COR-L47 (cell line): ENCODE measurements at regions not wholly inside any gene's neighbourhood (a gene's known extent, or its start where the extent isn't known, plus 50 kb on each side); places are given as distances from the start of the nearest gene placed in this dataset.
"Not testable (repeated sequence)": the region's sequence is repeated elsewhere in the genome, so short reads cannot be mapped to it uniquely, and the experiment has no call there.

ENCODE experiments used
- DNase-seq: peaks from one replicate; lab custom pipeline; 2025; lab: John Stamatoyannopoulos, UW

DNA sequence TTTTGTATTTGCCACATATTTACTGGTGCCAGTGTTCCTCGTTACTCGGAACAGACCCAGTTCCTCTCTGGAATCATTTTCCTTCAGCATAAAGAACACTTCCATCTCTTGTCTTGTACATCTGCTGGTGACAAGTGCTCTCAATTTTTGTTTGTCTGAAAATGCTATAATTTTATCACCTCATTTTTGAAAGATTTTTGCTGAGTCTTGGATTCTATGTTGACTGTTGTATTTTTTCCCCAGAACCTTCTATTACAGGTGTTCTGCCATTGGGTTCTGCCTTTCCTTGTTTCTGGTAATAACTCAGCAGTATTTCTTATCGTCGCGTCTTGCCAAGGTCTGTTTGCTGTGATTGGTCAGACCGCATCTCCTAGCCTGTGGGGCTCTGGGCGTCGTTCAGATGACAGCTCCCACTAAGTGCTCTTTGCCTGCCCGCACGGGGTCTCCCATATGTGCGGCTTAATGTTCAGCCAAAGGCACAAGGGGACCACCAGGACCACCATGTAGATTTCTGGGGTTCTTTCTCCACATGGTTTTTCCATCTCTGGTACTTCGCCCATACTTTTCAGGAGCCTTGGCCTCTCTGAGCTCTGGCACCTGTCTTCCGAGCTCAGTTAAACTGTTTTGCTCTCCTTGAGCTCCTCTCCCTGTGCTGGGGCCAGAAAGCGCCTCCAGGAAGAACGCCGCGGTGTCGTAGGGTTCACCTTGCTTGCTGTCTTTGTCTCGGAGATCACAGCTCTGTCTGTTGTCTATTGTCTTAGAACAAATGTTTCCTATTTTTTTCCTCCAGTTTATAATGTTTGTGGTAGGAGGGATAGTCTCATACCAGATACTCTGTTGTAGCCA is 80.0 kb downstream of the METRNL start:
- no peak for DNase-seq

DNA sequence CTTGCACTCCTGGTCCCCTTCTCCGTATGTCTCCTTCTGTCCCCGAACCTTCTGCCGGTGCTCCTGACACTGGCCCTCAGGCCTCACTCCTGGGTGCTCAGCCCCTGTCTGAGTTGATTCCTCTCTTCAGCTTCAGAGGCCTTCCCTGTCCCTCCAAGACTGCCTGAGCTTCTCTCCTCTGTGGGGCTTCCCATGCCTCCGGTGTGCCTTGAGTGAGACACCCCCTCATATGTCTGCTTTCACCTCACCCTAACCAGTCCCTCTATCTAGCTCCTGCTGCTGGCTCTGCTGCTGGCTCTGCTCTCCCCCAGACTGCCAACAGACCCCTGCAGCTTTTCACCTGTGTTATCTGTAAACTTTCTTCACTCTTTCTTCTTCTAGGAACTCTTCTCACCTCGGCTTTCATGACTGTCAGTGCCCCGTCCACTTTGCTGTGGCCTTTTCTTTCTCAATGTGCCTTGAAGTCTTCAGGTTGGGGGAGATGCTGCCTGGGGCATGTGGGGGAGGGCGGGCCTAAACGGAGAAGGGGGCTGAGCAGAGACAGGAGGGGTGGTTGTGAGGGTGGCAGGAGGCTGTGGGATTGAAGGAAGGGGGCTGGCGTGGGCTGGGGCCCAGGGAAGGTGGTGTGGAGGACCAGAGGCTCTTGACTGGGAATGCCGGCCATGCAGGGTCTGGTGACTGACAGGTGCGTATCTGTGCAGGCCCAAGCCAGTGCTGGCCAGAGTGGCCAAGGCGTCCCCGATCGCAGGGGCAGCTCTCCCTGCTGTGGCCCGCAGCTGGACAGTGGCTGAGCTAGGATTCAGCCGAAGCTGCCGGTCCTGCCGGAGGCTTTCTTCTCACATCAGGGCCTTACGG is 81.3 kb downstream of the METRNL start:
- no peak for DNase-seq

DNA sequence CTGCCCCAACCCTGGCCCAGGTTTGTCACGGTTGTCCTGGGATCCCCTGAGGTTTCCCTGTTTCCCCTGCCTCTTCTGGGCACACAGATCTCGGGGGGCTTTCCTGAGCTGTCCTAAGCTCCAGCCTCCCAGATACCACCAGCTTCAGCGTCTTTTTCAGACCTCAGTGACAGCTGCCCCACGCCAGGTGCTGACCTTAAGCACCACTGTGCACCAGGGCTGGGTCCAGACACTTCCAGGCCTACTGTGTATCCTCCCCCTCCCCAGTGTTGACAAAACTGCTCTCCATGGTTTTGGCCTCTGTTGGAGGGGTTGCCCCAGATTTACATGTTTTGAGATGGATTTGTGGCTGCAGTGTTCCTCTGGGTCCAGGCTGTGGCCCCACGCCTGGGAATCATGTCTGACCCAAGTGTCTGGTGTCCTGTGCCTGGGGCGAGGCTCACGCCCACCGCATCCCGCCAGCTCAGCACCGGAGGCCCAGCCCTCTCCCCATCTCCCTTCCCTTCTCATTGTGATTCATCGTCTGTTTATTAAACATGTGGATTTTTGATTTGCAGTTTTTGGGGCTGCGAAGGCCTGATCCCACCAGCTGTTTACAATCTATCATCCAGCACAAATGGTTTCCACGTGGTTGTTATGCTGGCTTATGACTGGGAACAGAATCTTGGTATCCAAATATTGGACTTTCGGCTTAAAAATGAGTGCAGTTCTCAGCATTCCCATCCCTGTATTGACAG is 82.1 kb downstream of the METRNL start:
- DNase-seq = no peak

DNA sequence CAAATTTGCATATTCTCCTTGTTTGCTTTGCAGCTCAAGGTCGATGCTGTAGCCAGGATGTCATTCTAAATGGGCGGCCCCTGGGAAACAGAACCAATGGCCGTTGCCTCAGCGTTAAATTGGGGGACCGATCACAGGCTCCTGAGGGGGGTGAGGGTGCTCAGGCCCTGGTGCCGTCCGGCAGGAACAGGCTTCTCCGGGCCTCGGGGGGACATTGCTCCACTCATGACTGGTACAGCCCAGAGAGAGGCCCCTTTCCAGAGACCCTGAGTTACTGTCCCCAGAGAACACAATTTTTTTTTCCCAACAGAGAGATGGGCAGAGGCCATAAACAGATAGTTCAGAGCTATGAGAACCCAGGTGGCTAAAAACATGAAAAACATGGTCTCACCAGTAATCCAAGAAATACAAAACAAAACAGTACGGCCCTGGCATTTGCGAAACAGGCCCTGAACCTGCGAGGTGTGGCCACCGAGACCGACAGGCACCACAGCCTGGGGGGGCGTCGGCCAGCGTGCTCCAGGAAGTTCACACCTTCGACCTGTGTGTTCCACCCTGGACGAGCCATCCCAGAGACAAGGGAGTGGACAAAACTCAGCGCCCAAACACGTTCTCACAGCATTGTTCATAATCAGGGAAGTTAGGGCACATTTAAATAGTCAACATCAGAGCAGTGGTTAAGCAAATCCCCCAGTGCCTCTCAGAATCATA is 82.8 kb downstream of the METRNL start:
- DNase-seq = no peak

DNA sequence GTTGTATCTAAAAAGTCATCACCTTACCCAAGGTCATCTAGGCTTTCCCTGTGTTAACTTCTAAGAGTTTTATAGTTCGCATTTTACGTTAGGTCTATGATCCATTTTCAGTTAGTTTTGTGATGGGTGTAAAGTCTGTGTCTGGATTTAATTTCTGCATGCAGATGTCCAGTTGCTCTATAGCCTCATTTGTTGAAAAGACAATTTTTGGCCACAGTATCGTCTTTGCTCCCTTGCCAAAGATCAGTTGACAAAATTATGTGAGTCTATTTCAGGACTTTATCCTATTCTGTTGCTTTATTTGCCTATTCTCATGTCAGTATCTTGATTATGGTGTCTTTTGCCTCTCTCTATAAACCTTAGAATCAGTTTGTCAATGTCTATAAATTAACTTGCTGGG is 85.1 kb downstream of the METRNL start:
- no peak for DNase-seq

DNA sequence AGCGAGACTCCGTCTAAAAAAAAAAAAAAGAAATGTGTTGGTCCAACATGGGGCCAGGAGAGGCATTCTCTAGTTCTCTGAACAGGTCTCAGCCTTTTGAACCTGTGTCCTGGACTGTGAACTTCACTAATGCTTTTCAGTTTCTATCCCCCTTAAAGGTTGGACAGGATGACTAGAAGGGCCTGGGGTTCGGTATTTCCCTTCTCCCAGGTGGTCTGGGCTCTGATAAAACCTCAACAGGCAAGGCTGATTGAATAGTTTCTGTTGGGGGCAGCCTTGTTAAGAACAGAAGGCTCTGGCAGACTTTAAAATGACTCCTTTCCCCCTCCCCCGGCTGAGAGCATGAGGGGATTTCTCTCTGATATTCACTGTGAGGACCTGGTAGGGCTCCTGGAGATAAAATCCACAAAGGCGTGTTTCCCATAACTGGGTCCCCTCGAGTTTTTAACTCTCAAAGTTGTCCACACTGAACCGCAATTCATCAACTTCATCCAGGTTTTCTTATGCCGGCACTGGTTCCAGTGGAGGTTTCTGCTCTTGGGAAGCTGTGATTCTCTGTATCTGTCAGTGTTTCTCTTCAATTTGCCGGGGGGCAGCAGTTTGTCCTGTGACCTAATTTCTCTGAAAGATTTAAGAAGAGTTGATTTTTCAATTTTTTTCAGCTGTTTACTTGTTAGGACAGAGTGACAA is 91.3 kb downstream of the METRNL start:
- no peak for DNase-seq

DNA sequence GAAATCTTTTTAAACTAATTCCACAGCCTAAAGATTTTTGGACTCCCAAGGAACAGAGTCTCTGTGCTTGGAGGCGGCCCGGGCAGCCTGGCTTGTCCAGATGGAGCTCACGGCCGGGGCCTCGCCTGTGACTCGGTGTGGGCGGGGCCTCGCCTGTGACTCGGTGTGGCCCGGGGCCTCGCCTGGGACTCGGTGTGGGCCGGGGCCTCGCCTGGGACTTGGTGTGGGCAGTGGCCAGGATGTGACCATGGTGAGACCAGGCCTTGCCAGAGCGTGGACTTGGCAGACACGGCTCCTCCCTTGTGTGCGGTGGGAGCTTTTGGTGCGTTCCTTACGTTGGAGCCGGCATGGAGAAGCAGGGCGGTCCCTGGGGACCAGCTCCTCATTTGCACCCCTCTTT is 92.3 kb downstream of the METRNL start:
- DNase-seq = no peak

DNA sequence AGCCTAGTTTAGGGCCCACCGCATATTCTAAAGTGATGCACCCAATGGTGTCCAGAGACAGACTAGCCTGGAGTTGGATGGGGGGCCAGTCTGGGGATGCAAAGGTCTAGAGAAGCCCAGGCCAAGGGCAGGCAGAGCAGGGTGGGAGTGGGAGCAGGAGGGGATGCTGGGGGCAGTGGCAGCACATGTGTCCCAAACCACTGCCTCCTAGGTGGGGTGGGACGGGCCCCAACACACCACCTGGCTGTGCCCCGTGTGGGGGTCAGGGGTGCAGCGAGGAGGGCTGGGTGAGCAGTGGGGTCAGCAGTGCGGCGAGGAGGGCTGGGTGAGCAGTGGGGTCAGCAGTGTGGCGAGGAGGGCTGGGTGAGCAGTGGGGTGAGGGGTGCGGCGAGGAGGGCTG is 92.7 kb downstream of the METRNL start:
- DNase-seq = not testable (repeated sequence)

DNA sequence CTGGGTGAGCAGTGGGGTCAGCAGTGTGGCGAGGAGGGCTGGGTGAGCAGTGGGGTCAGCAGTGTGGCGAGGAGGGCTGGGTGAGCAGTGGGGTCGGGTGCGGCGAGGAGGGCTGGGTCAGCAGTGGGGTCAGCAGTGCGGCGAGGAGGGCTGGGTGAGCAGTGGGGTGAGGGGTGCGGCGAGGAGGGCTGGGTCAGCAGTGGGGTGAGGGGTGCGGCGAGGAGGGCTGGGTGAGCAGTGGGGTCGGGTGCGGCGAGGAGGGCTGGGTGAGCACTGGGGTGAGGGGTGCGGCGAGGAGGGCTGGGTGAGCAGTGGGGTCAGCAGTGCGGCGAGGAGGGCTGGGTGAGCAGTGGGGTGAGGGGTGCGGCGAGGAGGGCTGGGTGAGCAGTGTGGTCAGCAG is 93.2 kb downstream of the METRNL start:
- DNase-seq = not testable (repeated sequence)

DNA sequence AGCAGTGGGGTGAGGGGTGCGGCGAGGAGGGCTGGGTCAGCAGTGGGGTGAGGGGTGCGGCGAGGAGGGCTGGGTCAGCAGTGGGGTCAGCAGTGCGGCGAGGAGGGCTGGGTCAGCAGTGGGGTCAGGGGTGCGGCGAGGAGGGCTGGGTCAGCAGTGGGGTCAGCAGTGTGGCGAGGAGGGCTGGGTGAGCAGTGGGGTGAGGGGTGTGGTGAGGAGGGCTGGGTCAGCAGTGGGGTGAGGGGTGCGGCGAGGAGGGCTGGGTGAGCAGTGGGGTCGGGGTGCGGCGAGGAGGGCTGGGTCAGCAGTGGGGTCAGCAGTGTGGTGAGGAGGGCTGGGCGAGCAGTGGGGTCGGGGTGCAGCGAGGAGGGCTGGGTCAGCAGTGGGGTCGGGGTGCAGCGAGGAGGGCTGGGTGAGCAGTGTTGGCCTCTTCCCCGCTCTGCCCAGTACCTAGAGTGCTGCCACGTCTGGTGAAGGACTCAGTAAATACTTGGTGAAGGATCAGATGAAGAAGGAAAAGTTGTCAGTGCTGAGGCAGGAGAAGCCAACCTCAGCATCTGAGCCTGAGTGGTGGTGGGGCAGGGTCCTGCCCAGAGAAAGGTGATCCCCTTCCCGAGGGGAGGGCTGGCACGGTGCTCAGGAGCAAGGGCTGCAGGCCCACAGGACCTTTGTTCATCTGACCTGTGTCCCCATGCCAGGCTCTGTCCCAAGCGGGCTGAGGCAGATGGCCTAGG is 93.9 kb downstream of the METRNL start:
- not testable (repeated sequence) for DNase-seq

DNA sequence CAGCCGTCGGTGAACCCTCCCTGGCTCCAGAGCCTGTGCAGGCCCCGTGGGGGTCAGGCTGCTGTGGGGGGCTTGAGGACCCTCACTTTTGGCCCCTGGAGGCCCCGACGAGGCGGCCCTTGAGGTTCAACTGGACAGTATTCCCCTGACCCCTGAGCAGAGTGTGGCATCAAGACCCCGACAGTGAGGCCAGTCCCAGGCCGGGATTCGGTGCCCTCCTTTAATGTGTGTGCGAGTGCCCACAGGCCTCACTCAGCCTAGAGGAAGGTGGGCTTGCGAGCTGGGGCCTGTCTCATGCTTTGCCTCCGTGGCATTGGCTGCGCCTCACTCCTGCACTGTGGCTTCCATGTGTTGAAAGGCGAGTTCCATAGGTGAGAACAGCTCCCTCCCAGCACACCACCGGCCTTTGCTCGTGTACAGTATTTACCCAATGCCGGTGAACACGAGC is 94.5 kb downstream of the METRNL start:
- no peak for DNase-seq

DNA sequence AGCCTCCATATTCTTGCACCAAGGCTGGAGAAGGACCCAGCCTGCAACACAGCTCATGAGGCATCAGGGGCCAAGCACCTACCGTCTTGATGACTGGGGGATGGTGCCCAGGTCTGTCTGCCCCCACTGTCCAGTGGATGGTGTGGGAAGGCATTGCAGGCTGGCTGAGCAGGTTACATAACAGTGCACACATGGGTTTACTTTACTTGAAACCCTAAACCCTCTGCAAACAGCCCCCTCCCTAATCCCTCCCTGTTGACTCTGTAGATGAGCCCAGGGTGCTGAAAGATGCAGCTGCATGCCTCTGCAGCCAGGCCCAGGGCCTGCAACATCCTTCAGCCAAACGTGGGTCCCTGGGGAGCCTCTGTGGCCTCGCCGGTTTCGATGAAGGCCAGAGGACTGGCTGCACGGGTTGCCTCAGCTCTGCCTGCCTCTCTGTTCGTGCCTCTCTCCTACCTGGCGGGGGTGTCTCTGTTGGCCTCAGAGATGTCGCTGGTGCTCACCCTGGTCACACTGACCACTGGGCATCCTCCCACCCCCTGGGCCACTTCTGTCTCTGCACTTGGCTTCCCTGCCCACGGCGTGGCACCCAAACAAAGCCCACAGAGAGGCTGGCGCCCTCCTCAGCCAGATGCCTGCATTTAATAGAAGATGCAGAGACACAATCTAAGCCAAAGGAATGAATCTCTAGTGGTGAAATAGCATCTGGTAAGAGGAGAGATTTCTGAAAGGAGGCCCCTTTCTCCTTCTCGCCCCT is 95.1 kb downstream of the METRNL start:
- no peak for DNase-seq

DNA sequence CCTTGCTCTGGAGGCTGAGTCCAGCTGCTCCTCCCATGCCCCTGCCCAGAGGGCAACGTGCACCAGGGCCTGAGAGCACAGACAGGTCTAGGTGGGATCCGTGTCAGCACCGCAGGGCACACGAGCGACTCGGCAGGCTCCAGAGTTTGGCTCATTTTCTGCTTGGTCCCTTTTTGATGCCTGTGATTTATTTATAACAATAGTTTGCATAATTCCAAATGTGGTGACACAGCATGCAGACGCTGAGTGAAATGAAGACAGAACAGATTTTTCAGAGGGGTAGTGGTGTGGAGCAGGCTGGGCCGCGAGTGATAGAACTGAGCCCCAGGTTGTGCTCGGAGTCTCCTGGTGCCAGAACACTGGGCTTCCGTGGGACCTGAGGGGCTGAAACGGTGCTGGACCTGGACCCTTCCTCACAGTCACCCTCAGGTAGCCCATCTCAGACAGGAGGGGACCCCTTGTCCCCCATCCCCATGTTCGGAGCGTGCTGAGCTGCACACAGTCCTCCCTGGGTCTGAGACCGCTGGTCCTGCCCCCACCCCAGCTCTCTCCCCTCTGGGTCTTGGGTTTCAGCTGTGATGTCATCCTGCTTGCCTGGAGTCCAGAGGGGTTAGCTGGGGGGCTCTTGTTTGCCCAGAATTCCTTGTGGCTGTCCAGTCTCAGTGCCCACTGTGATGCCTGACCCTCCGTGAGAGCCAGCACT is 95.9 kb downstream of the METRNL start:
- DNase-seq = no peak

DNA sequence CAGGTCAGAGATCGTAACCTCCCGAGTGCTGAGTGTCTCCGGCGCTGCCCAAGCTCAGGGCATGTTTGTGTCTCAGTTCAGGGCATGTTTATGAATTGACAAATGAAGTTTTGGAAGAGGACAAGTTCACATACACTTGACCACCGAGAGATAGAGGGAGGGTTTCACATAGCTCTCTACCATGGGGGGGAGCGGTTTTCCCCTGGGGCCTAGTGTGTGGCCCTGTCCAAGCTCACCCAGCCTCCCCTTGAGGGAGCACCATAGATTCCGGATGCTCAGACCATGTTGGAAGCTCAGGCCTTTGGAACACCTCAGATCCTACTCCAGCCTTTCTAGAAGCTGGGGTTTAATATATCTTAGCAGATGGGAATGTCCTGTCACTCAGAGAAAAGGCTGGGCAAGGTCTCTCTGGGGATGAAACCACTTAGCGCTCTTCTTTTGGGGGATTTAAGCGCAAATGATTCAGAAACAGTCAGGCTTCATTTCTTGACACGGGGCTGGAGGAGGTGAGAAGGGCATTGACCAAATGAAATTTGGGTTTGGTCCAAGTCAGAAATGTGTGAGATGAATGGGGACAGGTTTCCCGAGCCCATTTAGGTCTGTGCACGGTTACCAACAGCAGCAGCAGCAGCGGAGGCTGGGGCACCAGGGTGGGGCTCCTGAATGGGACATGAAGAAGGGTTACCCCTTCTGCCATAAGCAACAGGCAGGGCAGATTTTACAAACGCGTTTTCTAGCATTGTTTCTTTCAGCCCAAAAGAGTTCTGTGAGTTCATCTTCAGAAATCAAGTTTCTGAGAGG is 96.6 kb downstream of the METRNL start:
- no peak for DNase-seq

DNA sequence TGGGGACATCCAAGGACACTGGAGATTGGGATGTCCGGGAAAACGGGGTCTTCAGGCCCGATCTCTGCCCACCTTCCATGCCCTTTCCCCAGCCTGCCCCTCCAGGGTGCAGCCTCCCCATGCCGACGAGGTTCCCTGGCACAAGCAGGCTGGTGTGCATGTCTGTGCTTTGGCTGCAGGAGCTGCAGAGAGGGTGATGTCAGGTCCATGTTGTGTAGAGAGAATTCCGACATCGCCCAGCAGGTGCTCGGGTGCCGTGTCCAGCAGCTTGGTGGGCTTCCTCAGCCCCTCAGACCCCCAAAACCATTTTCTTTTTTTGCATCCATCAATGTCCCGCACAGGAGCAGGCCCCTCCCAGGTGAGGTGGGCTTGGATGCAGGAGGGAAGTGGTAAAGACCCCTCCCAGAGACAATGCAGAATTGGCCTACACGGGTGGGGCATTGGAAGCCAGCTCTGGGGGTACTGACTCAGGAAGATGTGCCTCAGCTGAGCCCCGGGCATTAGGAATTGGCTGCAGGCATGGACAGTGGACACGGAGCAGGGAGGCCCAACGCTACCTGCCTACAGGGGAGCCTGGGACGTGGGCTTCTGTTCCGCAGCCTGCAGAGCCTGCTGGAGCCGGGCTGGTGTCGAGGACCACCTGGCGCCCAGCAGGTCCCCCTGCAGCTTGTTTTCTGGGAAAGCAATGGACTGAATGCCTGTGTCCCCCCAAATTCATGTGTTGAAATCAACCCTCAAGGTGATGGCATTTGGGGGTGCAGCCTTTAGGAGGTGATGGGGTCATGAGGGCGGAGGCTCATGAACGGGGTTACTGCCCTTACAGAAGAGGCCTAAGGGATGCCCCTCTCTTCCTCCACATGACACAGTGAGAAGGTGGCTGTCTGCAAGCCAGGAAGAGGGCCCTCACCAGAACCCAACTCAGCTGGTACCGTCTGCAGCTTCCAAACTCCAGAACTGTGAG is 97.5 kb downstream of the METRNL start:
- DNase-seq = no peak

DNA sequence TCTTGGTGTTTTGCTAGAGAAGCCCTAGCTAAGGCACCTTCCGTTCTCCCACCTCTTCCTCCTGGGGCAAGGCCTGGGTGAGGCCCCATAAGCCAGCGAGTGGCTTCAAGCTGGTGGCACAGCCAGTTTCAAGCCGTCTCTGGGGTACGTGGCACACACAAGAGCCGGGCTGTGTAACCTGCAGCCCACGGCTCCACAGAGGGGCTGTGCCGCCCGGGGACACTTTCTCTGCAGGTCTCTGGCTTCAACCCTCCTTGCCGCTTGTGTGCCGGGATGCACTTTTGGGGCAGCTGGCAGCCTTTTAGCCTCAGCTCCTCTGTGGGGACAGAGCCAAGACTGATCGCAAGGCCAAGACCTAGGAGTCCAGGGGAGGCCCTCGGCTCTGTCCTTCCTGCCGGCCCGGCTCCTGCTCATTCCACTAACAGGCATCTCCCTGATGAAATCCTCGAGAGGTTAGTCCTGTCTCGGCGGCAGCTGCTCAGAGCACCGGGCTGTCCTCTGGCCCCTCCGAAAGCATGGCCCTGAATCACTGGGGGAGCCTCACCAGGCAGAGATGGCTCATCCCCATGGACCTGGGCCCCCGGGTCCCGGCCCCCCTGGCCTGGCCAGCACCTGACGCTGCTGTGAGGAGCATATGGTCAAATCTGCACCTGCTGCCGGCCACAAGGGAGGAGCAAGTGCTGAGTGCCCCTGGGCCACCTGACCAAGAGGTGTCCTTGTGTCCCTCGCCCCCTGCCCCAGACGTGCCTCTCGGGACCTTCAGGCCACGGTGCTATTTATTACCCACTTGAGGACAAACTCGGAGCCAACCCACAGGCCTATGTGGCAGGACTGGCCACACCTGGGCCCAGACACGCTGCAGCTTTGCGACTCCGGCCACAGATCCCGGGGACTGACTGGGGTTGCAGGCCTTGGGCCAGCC is 98.5 kb downstream of the METRNL start:
- no peak for DNase-seq
